GM12872 (cell line): ENCODE measurements at regions not wholly inside any gene's neighbourhood (a gene's known extent, or its start where the extent isn't known, plus 50 kb on each side); places are given as distances from the start of the nearest gene placed in this dataset.

Source experiments
- TF ChIP-seq, protein P1 (sequence below): IDR thresholded peaks from 3 replicates; pipeline ENCODE4 v1.5.1; 2011; ENCODE audit warnings: low read depth, mild to moderate bottlenecking, low read length, moderate library complexity; ENCODE audit not compliant: insufficient read depth

DNA sequence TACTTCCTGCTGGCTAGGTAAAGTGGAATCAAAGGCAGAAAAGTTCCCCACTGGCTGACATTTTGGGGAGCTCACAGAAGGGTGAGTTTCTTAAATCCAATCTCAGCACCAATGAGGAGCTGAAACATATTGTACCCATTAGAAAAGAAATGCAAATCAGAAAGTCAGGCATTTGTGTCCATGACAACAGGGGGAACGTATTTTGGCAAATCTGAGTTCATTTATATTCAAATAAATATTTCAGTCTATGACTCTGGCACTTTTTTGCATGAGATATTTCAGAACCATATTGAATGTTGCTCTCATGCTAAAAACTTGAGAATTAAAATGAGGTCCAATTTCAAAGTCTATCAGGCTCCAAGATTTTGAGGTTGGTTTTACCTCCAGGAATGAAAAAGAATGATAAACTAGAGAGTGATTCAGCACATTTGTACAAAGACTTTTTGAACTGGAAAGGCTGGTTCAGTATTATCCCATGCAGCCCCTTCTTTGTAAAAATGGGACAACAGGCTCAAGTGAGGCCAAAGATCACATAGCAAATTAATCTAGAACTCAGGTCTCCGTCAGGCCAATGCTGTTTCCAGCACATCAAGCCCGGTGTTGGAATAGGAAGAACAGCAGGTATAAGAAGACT, 202.2 kb downstream of the RRAGC start:
- TF ChIP-seq, protein P1, sequence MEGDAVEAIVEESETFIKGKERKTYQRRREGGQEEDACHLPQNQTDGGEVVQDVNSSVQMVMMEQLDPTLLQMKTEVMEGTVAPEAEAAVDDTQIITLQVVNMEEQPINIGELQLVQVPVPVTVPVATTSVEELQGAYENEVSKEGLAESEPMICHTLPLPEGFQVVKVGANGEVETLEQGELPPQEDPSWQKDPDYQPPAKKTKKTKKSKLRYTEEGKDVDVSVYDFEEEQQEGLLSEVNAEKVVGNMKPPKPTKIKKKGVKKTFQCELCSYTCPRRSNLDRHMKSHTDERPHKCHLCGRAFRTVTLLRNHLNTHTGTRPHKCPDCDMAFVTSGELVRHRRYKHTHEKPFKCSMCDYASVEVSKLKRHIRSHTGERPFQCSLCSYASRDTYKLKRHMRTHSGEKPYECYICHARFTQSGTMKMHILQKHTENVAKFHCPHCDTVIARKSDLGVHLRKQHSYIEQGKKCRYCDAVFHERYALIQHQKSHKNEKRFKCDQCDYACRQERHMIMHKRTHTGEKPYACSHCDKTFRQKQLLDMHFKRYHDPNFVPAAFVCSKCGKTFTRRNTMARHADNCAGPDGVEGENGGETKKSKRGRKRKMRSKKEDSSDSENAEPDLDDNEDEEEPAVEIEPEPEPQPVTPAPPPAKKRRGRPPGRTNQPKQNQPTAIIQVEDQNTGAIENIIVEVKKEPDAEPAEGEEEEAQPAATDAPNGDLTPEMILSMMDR: no peak

DNA sequence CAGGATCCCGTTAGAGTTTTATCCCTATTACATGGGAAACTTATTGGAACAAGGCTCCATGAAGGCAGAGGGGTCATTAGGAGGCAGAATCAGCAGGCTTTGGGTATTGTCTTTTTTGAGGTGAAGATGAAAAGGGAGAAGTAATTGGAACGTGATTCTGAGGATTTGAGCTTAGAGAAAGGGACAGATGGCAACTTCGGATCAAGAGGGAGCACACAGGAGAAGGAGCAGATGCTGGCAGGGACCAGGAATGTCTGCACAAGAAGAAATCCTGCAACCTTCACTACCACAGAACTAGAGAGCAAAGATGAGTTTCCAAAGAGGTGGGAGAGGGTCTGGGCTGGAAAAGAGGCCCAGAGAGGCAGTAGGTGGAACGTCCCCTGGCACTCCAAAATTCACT, 202.8 kb downstream of the RRAGC start:
- TF ChIP-seq, protein P1: no peak

DNA sequence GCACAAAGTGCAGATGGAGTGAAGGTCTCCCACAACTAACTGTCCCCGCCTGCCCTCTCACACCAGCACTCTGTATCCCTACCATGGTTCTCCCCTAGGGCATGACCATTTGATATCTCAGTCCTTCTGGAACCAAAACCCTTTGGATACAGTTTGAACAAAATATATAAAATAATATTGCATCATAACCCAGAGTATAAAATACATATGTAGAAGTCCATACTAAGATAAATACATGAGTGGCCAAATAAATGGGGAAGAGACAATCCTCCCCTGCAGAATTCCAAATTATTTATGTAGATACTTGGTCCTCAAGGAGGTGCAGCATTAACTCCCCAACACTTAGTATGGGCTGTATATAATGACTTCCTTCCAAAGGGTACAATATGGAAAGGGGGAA, 207.4 kb downstream of the RRAGC start:
- TF ChIP-seq, protein P1: no peak

DNA sequence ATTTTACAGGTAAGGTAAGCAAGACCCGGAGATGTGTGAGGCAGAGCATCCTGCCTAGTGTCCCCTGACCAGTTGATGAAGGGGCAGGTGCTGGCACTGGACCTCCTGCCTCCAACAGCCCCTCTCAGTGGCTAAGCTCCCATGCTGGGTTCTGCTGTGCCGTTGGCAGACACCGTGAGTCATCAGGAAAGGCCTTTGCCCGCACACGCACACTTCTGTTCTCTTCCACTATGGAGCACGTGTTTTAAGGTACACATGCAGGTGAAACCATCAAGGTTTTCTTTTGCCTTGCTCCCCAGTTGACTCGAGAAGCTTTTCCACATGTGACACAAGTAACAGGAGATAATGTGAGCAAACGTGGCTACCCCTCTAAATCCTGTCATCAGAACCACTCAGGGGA, 207.9 kb downstream of the RRAGC start:
- TF ChIP-seq, protein P1: no peak

DNA sequence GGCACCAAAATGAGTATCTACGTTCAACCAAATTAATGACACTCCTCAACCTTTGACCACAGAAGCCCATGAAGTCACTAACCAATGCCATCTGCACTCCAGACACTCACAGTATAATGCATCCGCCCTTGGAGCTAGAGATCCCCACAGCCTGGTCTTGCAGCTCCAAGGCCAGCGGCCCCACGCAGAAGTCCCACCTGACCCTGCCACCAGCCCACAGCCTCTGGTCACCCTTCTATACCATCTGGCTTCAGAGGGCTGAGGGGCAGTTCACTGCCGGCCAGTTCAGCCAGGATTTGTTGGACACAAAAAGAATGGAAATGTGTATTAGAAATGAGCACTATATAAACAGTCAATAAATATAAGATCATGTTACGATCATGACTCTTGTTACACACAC, 211.2 kb downstream of the RRAGC start:
- TF ChIP-seq, protein P1: no peak

DNA sequence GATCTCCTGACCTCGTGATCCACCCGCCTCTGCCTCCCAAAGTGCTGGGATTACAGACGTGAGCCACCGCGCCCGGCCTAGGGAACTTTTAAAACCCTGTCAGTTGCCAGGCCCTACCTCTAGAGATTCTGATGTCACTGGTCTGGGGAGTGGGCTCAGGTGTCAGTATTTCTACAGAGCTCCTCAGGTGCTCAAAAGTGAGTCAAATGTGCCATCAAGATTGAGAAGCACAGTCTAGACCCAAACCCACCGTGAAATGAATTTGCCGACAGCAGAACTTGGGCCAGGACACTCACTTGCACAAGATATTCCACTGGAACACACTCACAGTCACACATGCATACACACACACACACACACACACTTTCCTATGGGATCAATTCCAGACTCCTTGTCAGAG, 215.5 kb downstream of the RRAGC start:
- TF ChIP-seq, protein P1: no peak

DNA sequence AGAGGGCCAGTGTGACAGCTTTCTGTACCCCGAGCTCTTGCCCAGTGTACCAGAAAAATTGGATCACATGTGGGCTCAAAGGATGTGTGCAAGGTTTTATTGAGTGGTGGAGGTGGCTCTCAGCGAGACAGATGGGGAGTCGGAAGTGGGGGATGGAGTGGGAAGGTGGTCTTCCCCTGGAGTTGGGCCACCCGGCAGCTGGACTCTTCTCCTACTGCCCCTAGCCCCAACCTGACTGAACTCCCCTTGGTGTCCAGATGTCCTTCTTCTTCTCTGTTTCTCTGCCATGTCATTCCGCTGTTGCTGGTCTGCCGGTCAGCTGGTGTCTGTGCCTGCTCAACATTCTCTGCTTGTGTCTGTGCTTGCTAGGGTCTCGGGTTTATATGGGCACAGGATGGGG, 217.9 kb downstream of the RRAGC start:
- TF ChIP-seq, protein P1: no peak

DNA sequence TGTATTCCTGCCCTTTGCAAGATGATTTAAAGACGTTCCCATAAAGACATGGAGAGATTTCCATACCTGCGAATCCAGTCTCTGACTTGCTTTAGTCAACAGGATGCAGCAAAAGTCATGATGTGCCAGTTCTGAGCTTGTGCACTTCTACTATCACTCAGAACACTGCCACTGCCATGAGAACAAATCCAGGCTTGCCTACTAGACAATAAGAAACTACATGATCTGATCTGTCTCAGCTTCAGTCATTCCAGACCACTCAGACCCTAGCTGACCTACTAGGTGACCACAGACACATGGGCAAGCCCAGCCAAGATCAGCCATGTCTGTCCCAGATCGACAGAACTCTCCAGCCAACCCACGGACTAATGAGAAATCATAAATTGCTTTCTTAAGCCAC, 219.2 kb downstream of the RRAGC start:
- TF ChIP-seq, protein P1: no peak
